PC-3 (cell line): ENCODE measurements at regions not wholly inside any gene's neighbourhood (a gene's known extent, or its start where the extent isn't known, plus 50 kb on each side); places are given as distances from the start of the nearest gene placed in this dataset.

Experiments
- ATAC-seq: fragments of 200-7000 bp; cut with Tn5 transposase; 2 replicates; pipeline ENCODE4 v1.9.1; 2020; ENCODE audit warnings: mild to moderate bottlenecking, moderate library complexity
- BruUV-seq: library from RNA; stranded (reverse); fragments of 400-500 nt; replicated peaks from 2 replicates; lab custom pipeline; 2021; lab: Mats Ljungman, UMichigan
- CTCF ChIA-PET: fragments of 300-600 bp; sonication (Branson Sonifier 250); formaldehyde crosslinking; loops from one replicate; lab custom pipeline; 2022; ENCODE audit warnings: antibody characterized with exemption; lab: Charles Lee
- POLR2A ChIA-PET: fragments of 300-600 bp; sonication (Branson Sonifier 250); formaldehyde crosslinking; loops from one replicate; lab custom pipeline; 2022; ENCODE audit warnings: antibody characterized with exemption; ENCODE audit not compliant: unreplicated experiment; lab: Charles Lee
- DNase-seq: peaks from one replicate; pipeline ENCODE4 v3.0.0-alpha.2; 2015
- H2AFZ ChIP-seq: fragments of 300-600 bp; sonication (generic); 2 replicates; pipeline ENCODE4 v1.6.0; 2016; ENCODE audit warnings: antibody characterized with exemption, low read length
- H3F3A ChIP-seq: fragments of 300-600 bp; sonication (generic); one replicate; pipeline ENCODE4 v1.6.0; 2017; ENCODE audit warnings: antibody characterized with exemption, low read length, control low read depth, mild to moderate bottlenecking; ENCODE audit not compliant: unreplicated experiment
- H3K27ac ChIP-seq: fragments of 300-600 bp; sonication (generic); 2 replicates; pipeline ENCODE4 v1.5.1; 2016; ENCODE audit warnings: mild to moderate bottlenecking, low read length
- H3K27me3 ChIP-seq: fragments of 300-600 bp; sonication (generic); 2 replicates; pipeline ENCODE4 v1.6.1; 2016; ENCODE audit warnings: low read length, mixed read lengths
- H3K36me3 ChIP-seq: fragments of 300-600 bp; sonication (generic); 2 replicates; pipeline ENCODE4 v1.6.1; 2016; ENCODE audit warnings: low read depth, mixed run types, low read length, mixed read lengths
- H3K4me1 ChIP-seq: fragments of 300-600 bp; sonication (generic); 2 replicates; pipeline ENCODE4 v1.5.1; 2016; ENCODE audit warnings: low read length; ENCODE audit not compliant: insufficient read depth
- H3K4me2 ChIP-seq: fragments of 300-600 bp; sonication (generic); 2 replicates; pipeline ENCODE4 v1.6.0; 2016; ENCODE audit warnings: low read length
- H3K4me3 ChIP-seq: fragments of 300-600 bp; sonication (generic); 2 replicates; pipeline ENCODE4 v1.5.1; 2016; ENCODE audit warnings: mild to moderate bottlenecking, low read length, mixed read lengths
- H3K79me2 ChIP-seq: fragments of 300-600 bp; sonication (generic); 2 replicates; pipeline ENCODE4 v1.6.1; 2017; ENCODE audit warnings: low read length, mixed read lengths
- H3K9ac ChIP-seq: fragments of 300-600 bp; sonication (generic); 2 replicates; pipeline ENCODE4 v1.6.0; 2016; ENCODE audit warnings: mild to moderate bottlenecking, low read length
- H3K9me2 ChIP-seq: fragments of 300-600 bp; sonication (generic); replicated peaks from 2 replicates; pipeline ENCODE4 v1.6.1; 2016; ENCODE audit warnings: mixed run types, low read length, mixed read lengths
- H3K9me3 ChIP-seq: fragments of 300-600 bp; sonication (generic); 2 replicates; pipeline ENCODE4 v1.6.1; 2016; ENCODE audit warnings: low read length, mixed read lengths
- H4K20me1 ChIP-seq: fragments of 300-600 bp; sonication (generic); 2 replicates; pipeline ENCODE4 v1.6.1; 2016; ENCODE audit warnings: low read length, mixed read lengths
- CTCF ChIP-seq: fragments of 300-600 bp; sonication (generic); conservative IDR thresholded peaks from 2 replicates; pipeline ENCODE4 v1.5.1; 2017; ENCODE audit warnings: antibody characterized with exemption, low read depth, mild to moderate bottlenecking, low read length
- EZH2 ChIP-seq: fragments of 300-600 bp; sonication (generic); IDR thresholded peaks from one replicate; pipeline ENCODE4 v1.6.1; 2017; ENCODE audit warnings: antibody characterized with exemption, mild to moderate bottlenecking, low read length; ENCODE audit not compliant: unreplicated experiment
- EZH2phosphoT487 ChIP-seq: fragments of 300-600 bp; sonication (generic); IDR thresholded peaks from 2 replicates; pipeline ENCODE4 v1.6.1; 2018; ENCODE audit warnings: mild to moderate bottlenecking, antibody characterized with exemption, low read length, borderline replicate concordance
- intact Hi-C: fragments of 100-400 bp; cut with micrococcal nuclease; formaldehyde crosslinking; loops from 2 replicates; pipeline ENCODE4 v1.9.0; 2023

- H3K9ac ChIP-seq = no peak overlapping the region
- CTCF ChIA-PET = no interaction called here
- H3K27ac ChIP-seq = no peak overlapping the region
- POLR2A ChIA-PET = no interaction called here
- no peaks in the 10 kb centered on the region for H3K9me3 ChIP-seq
- ATAC-seq = no peak
- no TSS peak for BruUV-seq
- no peaks in the 10 kb centered on the region for H3K4me1 ChIP-seq
- no peak overlapping the region for H3K4me2 ChIP-seq
- no peaks in the 10 kb centered on the region for H3F3A ChIP-seq
- H4K20me1 ChIP-seq = no peaks in the 10 kb centered on the region
- no peaks in the 10 kb centered on the region for H3K36me3 ChIP-seq
- H3K4me3 ChIP-seq = no peak overlapping the region
- no peak for DNase-seq
- no peak for TF ChIP-seq EZH2phosphoT487
- no peak for TF ChIP-seq EZH2
- no peak for TF ChIP-seq CTCF
- no peaks in the 10 kb centered on the region for H3K27me3 ChIP-seq
- H2AFZ ChIP-seq = no peak overlapping the region
- H3K9me2 ChIP-seq = no peaks in the 10 kb centered on the region
- intact Hi-C loops = no loop called here
- H3K79me2 ChIP-seq = no peaks in the 10 kb centered on the region
Observed at GRCh38 chr5:124342027-124342471, 404.4 kb downstream of the ZNF608 start.

DNA sequence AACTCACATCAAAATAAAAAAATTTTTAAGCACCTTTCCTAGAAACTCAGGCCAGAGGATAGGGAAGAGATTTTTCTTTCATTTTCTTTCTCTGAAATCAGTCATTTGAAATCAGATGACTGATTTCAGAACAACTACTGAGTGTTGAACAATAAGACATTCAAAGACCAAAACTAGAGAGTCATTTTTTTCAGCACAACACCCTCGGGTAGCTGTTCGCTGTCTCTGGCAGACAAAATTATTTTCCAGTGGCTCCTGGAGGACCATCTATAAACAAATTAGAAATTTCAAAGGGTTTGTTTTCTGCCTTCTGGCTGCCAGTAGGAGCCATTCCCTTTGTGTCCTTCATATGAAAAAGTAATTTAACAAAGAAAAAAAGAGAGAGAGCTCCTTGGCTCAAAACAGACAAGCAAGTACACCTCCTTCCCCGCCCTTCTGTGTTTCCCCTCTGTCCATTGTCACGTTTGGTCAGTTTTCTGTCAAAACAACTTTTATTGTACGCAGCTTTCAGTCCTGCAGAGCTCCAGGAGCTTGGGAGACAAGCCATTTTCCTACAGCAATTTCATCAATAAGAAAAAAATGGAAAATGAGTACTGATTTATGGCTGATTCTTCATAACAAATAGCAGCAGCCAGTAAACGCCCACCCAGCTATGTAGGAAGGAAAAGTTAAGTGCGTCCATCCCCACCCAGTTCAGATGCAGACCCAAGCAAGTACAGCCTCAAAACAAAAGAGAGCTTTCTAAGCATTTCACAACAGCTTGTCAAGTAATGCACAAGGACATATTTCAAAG lies 405.2 kb downstream of the ZNF608 start:
- Histone ChIP-seq H3K4me1 (no peaks in the 10 kb centered on the region), H3K9ac (no peak overlapping the region), H3K4me2 (no peak overlapping the region), H2AFZ (no peak overlapping the region), H3K27me3 (no peaks in the 10 kb centered on the region), H3F3A (no peaks in the 10 kb centered on the region), H3K9me2 (no peaks in the 10 kb centered on the region), H3K79me2 (no peaks in the 10 kb centered on the region), H3K27ac (no peak overlapping the region), H3K9me3 (no peaks in the 10 kb centered on the region), H3K4me3 (no peak overlapping the region), H4K20me1 (no peaks in the 10 kb centered on the region), H3K36me3 (no peaks in the 10 kb centered on the region)
- ChIA-PET POLR2A (no interaction called here), CTCF (no interaction called here)
- BruUV-seq = no TSS peak
- intact Hi-C loops = no loop called here
- ATAC-seq (no peak), DNase-seq (no peak)
- TF ChIP-seq CTCF = no peak

DNA sequence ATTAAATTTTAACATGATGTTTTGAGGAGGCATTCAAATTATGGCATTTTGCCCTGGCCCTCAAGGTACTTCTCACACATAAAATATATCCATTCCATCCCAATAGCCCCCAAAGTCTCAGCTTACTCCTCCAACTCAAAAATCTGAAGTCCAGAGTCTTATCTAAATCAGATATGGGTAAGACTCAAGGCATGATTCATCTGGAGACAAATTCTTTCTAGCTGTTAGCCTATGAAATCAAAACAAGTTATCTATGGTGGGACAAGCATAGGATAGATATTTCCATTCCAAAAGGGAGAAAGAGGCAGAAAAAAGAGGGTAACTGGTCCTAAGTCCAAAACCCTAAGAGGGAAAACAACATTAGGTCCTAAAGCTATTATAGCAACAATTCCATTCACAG lies 408.4 kb downstream of the ZNF608 start:
- Histone ChIP-seq H3K9ac (no peak overlapping the region), H3K9me3 (no peaks in the 10 kb centered on the region), H2AFZ (no peak overlapping the region), H3K27ac (no peak overlapping the region), H3K4me1 (no peaks in the 10 kb centered on the region), H4K20me1 (no peaks in the 10 kb centered on the region), H3F3A (no peaks in the 10 kb centered on the region), H3K4me2 (no peak overlapping the region), H3K79me2 (no peaks in the 10 kb centered on the region), H3K36me3 (no peaks in the 10 kb centered on the region), H3K4me3 (no peak overlapping the region), H3K9me2 (no peaks in the 10 kb centered on the region), H3K27me3 (no peaks in the 10 kb centered on the region)
- intact Hi-C loops = no loop called here
- ChIA-PET POLR2A (no interaction called here), CTCF (no interaction called here)
- no peak for TF ChIP-seq CTCF
- TF ChIP-seq EZH2phosphoT487 = no peak
- TF ChIP-seq EZH2 = no peak
- DNase-seq = no peak
- no peak for ATAC-seq
- no TSS peak for BruUV-seq
